AG10803 (cell line): ENCODE measurements at regions not wholly inside any gene's neighbourhood (a gene's known extent, or its start where the extent isn't known, plus 50 kb on each side); places are given as distances from the start of the nearest gene placed in this dataset.

Source experiments
- DNase-seq: peaks from one replicate; pipeline ENCODE4 v3.0.0; 2010; ENCODE audit warnings: low read depth
- H3K4me3 ChIP-seq: 2 replicates; pipeline ENCODE4 v1.5.1; 2011; ENCODE audit warnings: mild to moderate bottlenecking, low read length, control low read depth
- CTCF ChIP-seq: conservative IDR thresholded peaks from 2 replicates; pipeline ENCODE4 v1.5.1; 2011; ENCODE audit warnings: mild to moderate bottlenecking, low read length, control low read depth, inconsistent platforms

GRCh38 chr13:47250146-47250545 is 353.3 kb upstream of the HTR2A start:
- H3K4me3 ChIP-seq, result no peak overlapping the region
- peak; percentile 89 for DNase-seq
- no peak for TF ChIP-seq CTCF

- no peak for TF ChIP-seq CTCF
- peak; percentile 12 for DNase-seq
- no peak overlapping the region for H3K4me3 ChIP-seq
Observed at GRCh38 chr13:47249266-47249665, 352.4 kb upstream of the HTR2A start.

- no peak for DNase-seq
- no peak for TF ChIP-seq CTCF
- H3K4me3 ChIP-seq, result no peak overlapping the region
Observed at GRCh38 chr13:47241446-47241845, 344.6 kb upstream of the HTR2A start.

- DNase-seq, result no peak
Observed at GRCh38 chr13:47239025-47239424, 342.2 kb upstream of the HTR2A start.

GRCh38 chr13:47237571-47237970 is 340.7 kb upstream of the HTR2A start:
- peak; percentile 27 for DNase-seq
- no peak for TF ChIP-seq CTCF
- H3K4me3 ChIP-seq, result no peak overlapping the region

More at GRCh38 chr13:47239025-47239424, 342.2 kb upstream of the HTR2A start:
- H3K4me3 ChIP-seq, result no peak overlapping the region
- TF ChIP-seq CTCF, result no peak

- H3K4me3 ChIP-seq, result no peak overlapping the region
- peak; percentile 22 for DNase-seq
- no peak for TF ChIP-seq CTCF
Observed at GRCh38 chr13:47233734-47234133, 336.9 kb upstream of the HTR2A start.

GRCh38 chr13:47232516-47232915 is 335.7 kb upstream of the HTR2A start:
- no peak for TF ChIP-seq CTCF
- no peak overlapping the region for H3K4me3 ChIP-seq
- DNase-seq, result no peak
